SK-N-SH (cell line): ENCODE measurements at regions not wholly inside any gene's neighbourhood (a gene's known extent, or its start where the extent isn't known, plus 50 kb on each side); places are given as distances from the start of the nearest gene placed in this dataset.

Source experiments
- EZH2phosphoT487 ChIP-seq: fragments of 200-600 bp; sonication (generic); IDR thresholded peaks from 2 replicates; pipeline ENCODE4 v1.6.1; 2017; ENCODE audit warnings: low read depth, mixed run types, mild to moderate bottlenecking, antibody characterized with exemption, moderate library complexity, borderline replicate concordance
- IRF3 ChIP-seq: fragments of 150-350 bp; IDR thresholded peaks from 2 replicates; pipeline ENCODE4 v1.6.1; 2016; ENCODE audit warnings: mild to moderate bottlenecking, low read depth, low read length

- TF ChIP-seq EZH2phosphoT487 (no peak), IRF3 (no peak)
Observed at GRCh38 chr5:108548684-108549596, 167.0 kb upstream of the FBXL17 start.
